Liver (tissue), 3 donors: ENCODE measurements at regions not wholly inside any gene's neighbourhood (a gene's known extent, or its start where the extent isn't known, plus 50 kb on each side); places are given as distances from the start of the nearest gene placed in this dataset.

Source experiments
- JUND ChIP-seq, 2 donors: IDR thresholded peaks; 2 replicates each; pipeline ENCODE4 v1.6.1; 2016; ENCODE audit warnings: antibody characterized with exemption in 2 of 2
- RAD21 ChIP-seq, 2 donors: IDR thresholded peaks; 2 replicates each; pipeline ENCODE4 v1.6.1; 2016; ENCODE audit warnings: antibody characterized with exemption in 2 of 2, mild to moderate bottlenecking in 2 of 2
- TF ChIP-seq, protein P1 (sequence below): fragments of 150-350 bp; IDR thresholded peaks from 2 replicates; pipeline ENCODE4 v1.5.1; 2017; ENCODE audit warnings: improper control_type of control experiment, low read depth, low read length; ENCODE audit not compliant: missing input control
- TF ChIP-seq, protein P2 (sequence below): IDR thresholded peaks from 2 replicates; pipeline ENCODE4 v1.6.1; 2016; ENCODE audit warnings: antibody characterized with exemption, mild to moderate bottlenecking
- donor health status: healthy.
- donor health status: healthy.

- TF ChIP-seq RAD21 (IDR thresholded peaks at IDR 0.05) (no peak), JUND (IDR thresholded peaks at IDR 0.05) (no peak)
- TF ChIP-seq, protein P1, sequence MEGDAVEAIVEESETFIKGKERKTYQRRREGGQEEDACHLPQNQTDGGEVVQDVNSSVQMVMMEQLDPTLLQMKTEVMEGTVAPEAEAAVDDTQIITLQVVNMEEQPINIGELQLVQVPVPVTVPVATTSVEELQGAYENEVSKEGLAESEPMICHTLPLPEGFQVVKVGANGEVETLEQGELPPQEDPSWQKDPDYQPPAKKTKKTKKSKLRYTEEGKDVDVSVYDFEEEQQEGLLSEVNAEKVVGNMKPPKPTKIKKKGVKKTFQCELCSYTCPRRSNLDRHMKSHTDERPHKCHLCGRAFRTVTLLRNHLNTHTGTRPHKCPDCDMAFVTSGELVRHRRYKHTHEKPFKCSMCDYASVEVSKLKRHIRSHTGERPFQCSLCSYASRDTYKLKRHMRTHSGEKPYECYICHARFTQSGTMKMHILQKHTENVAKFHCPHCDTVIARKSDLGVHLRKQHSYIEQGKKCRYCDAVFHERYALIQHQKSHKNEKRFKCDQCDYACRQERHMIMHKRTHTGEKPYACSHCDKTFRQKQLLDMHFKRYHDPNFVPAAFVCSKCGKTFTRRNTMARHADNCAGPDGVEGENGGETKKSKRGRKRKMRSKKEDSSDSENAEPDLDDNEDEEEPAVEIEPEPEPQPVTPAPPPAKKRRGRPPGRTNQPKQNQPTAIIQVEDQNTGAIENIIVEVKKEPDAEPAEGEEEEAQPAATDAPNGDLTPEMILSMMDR, result no peak
- TF ChIP-seq, protein P2, sequence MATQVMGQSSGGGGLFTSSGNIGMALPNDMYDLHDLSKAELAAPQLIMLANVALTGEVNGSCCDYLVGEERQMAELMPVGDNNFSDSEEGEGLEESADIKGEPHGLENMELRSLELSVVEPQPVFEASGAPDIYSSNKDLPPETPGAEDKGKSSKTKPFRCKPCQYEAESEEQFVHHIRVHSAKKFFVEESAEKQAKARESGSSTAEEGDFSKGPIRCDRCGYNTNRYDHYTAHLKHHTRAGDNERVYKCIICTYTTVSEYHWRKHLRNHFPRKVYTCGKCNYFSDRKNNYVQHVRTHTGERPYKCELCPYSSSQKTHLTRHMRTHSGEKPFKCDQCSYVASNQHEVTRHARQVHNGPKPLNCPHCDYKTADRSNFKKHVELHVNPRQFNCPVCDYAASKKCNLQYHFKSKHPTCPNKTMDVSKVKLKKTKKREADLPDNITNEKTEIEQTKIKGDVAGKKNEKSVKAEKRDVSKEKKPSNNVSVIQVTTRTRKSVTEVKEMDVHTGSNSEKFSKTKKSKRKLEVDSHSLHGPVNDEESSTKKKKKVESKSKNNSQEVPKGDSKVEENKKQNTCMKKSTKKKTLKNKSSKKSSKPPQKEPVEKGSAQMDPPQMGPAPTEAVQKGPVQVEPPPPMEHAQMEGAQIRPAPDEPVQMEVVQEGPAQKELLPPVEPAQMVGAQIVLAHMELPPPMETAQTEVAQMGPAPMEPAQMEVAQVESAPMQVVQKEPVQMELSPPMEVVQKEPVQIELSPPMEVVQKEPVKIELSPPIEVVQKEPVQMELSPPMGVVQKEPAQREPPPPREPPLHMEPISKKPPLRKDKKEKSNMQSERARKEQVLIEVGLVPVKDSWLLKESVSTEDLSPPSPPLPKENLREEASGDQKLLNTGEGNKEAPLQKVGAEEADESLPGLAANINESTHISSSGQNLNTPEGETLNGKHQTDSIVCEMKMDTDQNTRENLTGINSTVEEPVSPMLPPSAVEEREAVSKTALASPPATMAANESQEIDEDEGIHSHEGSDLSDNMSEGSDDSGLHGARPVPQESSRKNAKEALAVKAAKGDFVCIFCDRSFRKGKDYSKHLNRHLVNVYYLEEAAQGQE, result no peak
Observed at GRCh38 chr4:28690890-28691289, 1830.2 kb downstream of the STIM2 start.
